ENCODE measurements at regions not wholly inside any gene's neighbourhood (a gene's known extent, or its start where the extent isn't known, plus 50 kb on each side); places are given as distances from the start of the nearest gene placed in this dataset.

DNA sequence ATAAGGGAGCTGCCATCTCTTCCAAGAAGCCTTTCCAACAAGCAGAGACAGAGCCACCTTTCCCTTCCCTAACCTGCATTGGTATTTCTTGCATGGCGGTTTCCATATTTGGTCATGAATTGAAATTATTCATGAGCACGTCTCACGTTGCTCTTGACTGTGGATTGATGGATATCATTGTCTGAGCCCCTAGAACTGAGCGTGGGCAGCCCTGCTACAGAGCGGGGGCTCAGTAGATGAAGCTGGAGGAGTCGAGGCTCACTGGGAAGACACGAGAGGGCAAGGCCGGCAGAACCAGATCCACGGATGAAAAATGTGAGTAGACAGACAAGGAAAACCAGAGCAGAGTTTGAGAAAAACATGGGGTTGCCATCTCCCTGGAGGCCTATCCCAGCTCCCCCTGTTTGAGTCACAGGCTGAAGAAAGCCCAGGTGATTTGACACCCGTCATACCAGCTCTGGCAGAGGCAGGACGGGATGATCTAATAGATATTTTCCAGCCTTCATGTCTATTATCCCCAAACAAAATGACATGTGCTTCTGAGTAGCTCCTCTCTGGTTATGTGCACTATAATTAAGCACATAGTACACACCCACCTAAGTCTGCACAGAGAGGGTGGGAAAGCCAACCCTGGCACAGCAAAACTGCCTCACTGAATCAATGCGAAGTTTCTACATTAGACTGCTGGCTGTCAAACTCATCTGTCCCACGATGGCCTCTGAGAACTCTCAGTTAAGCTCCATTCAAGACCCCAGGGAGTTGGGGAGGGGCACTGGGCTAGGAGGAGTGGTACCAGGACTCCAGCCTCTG is 363.5 kb upstream of the KLHL29 start:
- no peaks in the 10 kb centered on the region for H3K9me3 ChIP-seq
- TF ChIP-seq, protein P1, sequence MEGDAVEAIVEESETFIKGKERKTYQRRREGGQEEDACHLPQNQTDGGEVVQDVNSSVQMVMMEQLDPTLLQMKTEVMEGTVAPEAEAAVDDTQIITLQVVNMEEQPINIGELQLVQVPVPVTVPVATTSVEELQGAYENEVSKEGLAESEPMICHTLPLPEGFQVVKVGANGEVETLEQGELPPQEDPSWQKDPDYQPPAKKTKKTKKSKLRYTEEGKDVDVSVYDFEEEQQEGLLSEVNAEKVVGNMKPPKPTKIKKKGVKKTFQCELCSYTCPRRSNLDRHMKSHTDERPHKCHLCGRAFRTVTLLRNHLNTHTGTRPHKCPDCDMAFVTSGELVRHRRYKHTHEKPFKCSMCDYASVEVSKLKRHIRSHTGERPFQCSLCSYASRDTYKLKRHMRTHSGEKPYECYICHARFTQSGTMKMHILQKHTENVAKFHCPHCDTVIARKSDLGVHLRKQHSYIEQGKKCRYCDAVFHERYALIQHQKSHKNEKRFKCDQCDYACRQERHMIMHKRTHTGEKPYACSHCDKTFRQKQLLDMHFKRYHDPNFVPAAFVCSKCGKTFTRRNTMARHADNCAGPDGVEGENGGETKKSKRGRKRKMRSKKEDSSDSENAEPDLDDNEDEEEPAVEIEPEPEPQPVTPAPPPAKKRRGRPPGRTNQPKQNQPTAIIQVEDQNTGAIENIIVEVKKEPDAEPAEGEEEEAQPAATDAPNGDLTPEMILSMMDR (IDR thresholded peaks at IDR 0.05; ENCODE audit: low read depth, low read length): no peak
- no peaks in the 10 kb centered on the region for H3K36me3 ChIP-seq
- no peak overlapping the region for H3K4me3 ChIP-seq (ENCODE audit: low read depth, low read length)
- no peak for DNase-seq
- H3K27me3 ChIP-seq: no peaks in the 10 kb centered on the region
- H3K4me1 ChIP-seq: no peaks in the 10 kb centered on the region

DNA sequence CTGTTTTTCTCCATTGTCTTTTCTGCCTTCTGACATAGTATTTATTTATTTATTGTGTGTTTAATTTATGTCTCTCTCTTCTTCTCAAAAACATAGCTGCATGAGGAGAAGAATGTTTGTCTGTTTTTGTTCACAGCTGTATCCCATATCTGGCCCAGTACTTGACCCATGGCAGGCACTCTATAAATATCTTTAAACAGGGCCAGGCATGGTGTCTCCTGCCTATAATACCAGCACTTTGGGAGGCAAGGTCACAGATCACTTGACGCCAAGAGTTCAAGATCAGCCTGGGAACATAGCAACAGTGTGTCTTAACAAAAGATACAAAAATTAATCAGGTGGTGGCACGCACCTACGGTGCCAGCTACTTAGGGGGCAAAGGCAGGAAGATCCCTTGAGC is 361.3 kb upstream of the KLHL29 start:
- no peaks in the 10 kb centered on the region for H3K36me3 ChIP-seq
- H3K4me3 ChIP-seq (ENCODE audit: low read depth, low read length): no peak overlapping the region
- no peaks in the 10 kb centered on the region for H3K27me3 ChIP-seq
- no peaks in the 10 kb centered on the region for H3K4me1 ChIP-seq
- no peaks in the 10 kb centered on the region for H3K9me3 ChIP-seq
- DNase-seq: no peak
- TF ChIP-seq, protein P1 (IDR thresholded peaks at IDR 0.05; ENCODE audit: low read depth, low read length): no peak

DNA sequence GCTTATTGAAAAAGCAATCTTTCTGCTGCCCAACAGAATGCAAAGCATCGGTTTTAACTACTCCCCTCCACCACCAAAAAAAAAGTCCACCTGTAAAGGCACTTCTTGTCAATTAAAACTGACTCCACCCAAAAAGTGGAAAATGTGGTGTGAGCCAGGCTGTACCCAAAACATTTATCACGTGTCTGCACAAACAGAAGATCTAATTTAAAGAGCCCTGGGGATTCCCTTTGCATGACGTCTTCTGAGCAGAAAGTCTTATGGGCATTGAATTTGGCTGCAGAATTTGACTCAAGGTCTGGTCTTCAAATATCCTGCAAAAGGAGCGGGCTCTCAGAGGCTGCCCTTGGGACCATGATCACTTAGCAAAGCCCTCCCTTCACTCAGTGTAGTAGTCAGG is 358.3 kb upstream of the KLHL29 start:
- no peaks in the 10 kb centered on the region for H3K27me3 ChIP-seq
- H3K4me3 ChIP-seq (ENCODE audit: low read depth, low read length): no peak overlapping the region
- H3K36me3 ChIP-seq: no peaks in the 10 kb centered on the region
- no peaks in the 10 kb centered on the region for H3K4me1 ChIP-seq
- no peaks in the 10 kb centered on the region for H3K9me3 ChIP-seq
- DNase-seq: no peak
- TF ChIP-seq, protein P1 (IDR thresholded peaks at IDR 0.05; ENCODE audit: low read depth, low read length): no peak

DNA sequence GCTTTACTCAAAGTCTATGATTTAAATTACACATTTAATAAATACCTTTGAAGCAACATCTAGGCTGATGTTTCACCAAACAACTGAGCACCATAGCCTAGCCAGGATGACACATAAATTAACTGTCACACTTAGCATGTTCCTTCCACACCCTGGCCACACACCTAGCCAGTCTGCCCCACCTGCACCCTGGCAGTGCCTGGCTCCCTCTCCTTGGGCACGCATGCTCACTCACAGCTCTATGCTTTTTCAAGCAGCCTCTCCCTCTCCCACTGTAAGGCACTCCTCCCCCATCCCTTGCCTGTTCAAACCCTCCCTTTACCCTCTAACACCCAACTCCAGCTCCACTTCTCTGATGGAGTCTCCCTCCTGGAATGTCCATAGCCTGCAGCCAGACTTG is 357.6 kb upstream of the KLHL29 start:
- Histone ChIP-seq H3K4me3 (ENCODE audit: low read depth, low read length) (no peak overlapping the region), H3K27me3 (no peaks in the 10 kb centered on the region), H3K9me3 (no peaks in the 10 kb centered on the region), H3K4me1 (no peaks in the 10 kb centered on the region), H3K36me3 (no peaks in the 10 kb centered on the region)
- TF ChIP-seq, protein P1 (IDR thresholded peaks at IDR 0.05; ENCODE audit: low read depth, low read length): no peak
- no peak for DNase-seq

DNA sequence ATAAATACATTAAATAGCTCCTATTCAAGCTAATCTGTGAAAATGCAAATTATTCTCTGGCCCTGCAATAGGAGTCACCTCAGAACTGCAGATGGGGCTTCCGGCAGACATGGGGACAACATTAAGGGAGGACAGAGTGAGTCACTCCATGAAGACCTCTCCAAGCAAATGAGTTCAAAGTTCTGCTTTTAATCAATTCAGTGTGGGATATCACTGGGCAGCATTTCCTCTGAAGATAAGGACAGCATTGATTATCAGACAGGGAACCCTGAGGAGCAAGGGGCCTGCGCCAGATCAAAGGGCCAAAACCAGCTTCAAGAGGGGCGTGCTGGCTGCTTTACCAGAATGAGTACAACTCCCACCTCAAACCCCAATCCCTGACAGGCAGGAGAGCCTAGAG is 356.9 kb upstream of the KLHL29 start:
- DNase-seq: no peak
- no peaks in the 10 kb centered on the region for H3K36me3 ChIP-seq
- H3K9me3 ChIP-seq: no peaks in the 10 kb centered on the region
- H3K27me3 ChIP-seq: no peaks in the 10 kb centered on the region
- TF ChIP-seq, protein P1 (IDR thresholded peaks at IDR 0.05; ENCODE audit: low read depth, low read length): no peak
- H3K4me3 ChIP-seq (ENCODE audit: low read depth, low read length): no peak overlapping the region
- H3K4me1 ChIP-seq: no peaks in the 10 kb centered on the region

DNA sequence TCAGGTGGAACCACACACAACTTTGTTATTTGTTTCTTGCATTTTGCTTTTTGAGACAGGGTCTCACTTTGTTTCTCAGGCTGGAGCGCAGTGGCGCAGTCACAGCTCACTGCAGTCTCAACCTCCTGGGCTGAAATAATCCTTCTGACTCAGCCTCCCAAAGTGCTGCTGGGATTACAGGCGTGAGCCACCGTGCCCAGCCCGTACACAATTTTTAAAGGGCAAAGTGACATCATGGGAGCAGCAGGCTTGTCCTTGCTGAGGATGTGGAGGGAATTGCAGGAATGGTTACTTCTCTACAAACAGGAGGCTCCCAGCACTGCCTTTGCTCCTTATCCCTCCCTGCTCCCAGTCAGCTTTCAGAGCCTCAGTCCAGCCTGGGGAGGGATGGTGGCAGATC is 355.9 kb upstream of the KLHL29 start:
- TF ChIP-seq, protein P1 (IDR thresholded peaks at IDR 0.05; ENCODE audit: low read depth, low read length): no peak
- no peak for DNase-seq
- Histone ChIP-seq H3K36me3 (no peaks in the 10 kb centered on the region), H3K4me1 (no peaks in the 10 kb centered on the region), H3K27me3 (no peaks in the 10 kb centered on the region), H3K9me3 (no peaks in the 10 kb centered on the region), H3K4me3 (ENCODE audit: low read depth, low read length) (no peak overlapping the region)

All from BE2C (cell line).